Choroid plexus epithelial cell (primary cell): ENCODE measurements at regions not wholly inside any gene's neighbourhood (a gene's known extent, or its start where the extent isn't known, plus 50 kb on each side); places are given as distances from the start of the nearest gene placed in this dataset.

ENCODE experiments used
- DNase-seq: peaks from one replicate; pipeline ENCODE4 v3.0.0-alpha.2; 2010; ENCODE audit warnings: low read depth
- H3K4me3 ChIP-seq: 2 replicates; pipeline ENCODE4 v1.5.1; 2011; ENCODE audit warnings: low read depth, mild to moderate bottlenecking, control low read depth, low read length, moderate library complexity
- TF ChIP-seq, protein P1 (sequence below): conservative IDR thresholded peaks from 2 replicates; pipeline ENCODE4 v1.5.1; 2011; ENCODE audit warnings: low read depth, mild to moderate bottlenecking, control low read depth, inconsistent platforms, low read length, moderate library complexity

DNA sequence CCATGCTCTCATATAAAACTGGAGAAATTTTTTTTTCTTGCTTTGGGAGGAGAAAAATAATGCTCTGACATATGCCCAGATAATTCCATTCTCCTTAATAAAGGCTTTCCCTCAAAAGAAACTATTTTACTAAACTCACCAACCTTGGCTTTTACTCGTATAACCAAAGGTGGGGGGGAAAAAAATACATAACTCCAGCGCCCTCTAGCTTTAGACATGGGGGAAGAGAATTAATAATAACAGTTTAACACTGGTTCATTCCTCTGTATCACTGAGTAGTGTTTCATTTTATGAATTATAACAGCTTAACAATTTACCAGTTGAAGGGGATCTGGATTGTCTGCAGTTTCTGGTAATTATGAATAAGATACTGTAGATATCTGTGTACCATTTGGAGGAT, 1226.1 kb downstream of the GRIK2 start:
- H3K4me3 ChIP-seq, result no peak overlapping the region
- DNase-seq, result peak; percentile 17
- TF ChIP-seq, protein P1, sequence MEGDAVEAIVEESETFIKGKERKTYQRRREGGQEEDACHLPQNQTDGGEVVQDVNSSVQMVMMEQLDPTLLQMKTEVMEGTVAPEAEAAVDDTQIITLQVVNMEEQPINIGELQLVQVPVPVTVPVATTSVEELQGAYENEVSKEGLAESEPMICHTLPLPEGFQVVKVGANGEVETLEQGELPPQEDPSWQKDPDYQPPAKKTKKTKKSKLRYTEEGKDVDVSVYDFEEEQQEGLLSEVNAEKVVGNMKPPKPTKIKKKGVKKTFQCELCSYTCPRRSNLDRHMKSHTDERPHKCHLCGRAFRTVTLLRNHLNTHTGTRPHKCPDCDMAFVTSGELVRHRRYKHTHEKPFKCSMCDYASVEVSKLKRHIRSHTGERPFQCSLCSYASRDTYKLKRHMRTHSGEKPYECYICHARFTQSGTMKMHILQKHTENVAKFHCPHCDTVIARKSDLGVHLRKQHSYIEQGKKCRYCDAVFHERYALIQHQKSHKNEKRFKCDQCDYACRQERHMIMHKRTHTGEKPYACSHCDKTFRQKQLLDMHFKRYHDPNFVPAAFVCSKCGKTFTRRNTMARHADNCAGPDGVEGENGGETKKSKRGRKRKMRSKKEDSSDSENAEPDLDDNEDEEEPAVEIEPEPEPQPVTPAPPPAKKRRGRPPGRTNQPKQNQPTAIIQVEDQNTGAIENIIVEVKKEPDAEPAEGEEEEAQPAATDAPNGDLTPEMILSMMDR, result peak; percentile 47

DNA sequence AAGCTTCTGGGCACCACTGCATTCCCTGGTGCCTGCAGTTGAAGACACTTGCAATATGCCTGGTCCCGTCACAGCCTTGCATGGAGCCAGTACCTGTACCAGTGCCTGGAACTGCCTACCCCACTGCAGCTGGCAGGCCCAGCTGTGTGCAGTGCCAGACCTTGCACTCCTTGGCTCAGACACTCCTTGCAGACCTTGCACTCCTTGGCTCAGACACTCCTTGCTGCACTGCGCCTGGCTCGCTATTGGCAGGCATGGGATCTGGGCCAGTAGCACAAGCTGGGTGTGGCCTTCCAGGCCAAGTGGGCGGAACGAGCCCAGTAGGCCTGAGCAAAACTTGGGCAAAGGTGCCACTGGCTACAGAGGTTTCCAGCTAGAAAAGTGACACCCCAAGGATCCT, 1189.1 kb downstream of the GRIK2 start:
- H3K4me3 ChIP-seq, result no peak overlapping the region
- no peak for DNase-seq
- TF ChIP-seq, protein P1, result no peak

DNA sequence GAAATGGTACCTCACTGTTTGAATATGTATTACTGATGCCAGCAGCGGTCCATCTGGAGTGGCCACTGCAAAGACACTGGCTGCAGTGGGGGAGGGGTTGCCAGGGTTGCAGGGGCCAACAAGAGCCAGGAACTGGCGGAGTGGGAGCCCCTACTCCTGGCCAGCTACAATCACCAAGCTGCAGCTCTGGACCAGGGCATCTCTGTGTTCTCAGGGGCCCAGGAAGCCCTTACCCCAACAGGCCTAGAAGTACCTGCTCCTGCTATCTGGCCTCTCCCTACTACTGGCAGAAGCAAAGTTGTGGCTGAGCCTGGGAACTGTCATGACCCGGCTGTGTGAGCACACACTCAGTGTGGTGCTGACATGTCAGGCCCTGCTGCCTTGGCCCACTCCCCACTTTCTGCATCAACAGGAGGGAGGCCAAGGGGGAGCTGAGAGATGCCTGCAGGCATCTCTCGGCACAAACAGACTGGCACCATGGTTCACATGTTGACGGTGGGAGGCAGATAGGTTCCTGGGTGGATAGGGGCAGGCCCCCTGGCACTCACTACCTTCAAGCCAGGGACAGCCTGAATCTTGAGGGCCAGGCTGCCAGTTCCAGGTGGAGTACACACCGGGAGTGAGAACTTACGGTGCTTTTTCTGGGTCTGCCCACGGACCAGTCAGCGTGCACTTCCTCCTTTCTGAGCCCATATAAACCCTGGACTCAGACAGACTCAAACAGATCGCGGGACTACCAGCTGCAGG, 1188.0 kb downstream of the GRIK2 start:
- TF ChIP-seq, protein P1, result no peak
- DNase-seq, result no peak
- no peak overlapping the region for H3K4me3 ChIP-seq

DNA sequence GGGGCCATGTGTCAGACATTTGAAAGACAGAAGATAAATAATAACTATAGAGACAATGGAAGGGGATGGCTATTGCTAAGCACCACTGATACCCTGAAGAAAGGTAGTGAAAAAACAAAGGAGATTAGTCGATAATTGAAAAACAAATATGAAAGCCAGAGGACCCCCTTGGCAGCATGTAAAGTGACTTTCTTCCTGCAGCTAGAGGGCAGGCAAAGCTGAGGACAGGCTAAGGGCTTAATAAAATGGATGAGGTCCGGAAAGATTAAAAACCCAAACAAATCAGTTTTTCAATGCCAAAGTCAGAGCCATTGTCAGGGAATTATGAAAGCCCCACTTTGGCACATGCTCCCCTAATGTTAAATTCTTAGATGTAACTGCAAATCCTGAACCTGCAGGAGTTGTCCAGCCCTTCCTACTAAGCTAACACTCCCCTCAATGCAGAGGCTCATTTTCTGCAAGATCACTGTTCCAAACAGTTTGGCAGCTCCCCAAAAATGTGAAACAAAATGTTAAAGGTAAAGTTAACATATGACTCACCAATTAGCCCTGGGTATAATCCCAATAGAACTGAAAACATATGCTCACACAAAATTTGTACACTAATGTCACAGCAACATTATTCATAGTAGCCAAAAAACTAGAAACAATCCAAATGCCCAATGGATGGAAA, 1177.9 kb downstream of the GRIK2 start:
- DNase-seq, result peak; percentile 2
- TF ChIP-seq, protein P1, result no peak
- no peak overlapping the region for H3K4me3 ChIP-seq

DNA sequence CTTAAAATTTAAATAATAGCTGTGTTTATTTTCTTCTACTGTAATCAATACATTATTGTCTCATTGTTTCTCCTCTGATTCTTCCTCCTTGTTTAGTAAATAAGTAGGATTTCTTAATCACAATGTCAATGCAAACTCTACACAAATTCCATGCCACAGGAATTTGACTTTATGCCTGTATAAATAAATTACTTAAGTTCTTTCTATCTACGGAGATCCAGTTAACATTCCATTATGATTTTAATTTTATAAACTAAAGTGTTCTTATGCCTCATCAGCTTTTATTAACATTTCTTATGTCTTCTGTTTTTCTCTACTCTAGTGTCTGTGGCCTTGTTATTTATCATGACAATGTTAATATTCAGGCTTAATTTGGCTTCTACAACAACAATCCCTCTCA, 1169.2 kb downstream of the GRIK2 start:
- no peak for DNase-seq
- no peak overlapping the region for H3K4me3 ChIP-seq
- TF ChIP-seq, protein P1, result no peak

DNA sequence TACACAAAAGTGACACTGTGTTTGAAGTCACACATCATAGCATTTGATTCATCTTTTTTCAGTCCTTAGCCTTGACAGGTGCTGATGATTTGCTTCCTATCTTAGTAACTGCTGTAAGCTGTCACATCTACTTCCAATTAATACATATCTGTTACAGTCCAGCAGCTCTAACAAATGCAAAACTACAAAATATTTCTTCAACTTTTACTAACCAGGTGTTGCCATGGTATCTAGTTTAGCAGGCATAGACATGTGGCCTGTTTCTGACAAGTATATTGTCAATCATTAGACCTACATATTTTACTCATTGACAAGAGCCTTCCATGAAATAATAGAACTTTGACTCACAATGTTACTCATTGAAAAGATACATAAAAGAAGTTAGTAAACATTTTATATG, 1159.7 kb downstream of the GRIK2 start:
- no peak for DNase-seq
- H3K4me3 ChIP-seq, result no peak overlapping the region
- TF ChIP-seq, protein P1, result no peak

DNA sequence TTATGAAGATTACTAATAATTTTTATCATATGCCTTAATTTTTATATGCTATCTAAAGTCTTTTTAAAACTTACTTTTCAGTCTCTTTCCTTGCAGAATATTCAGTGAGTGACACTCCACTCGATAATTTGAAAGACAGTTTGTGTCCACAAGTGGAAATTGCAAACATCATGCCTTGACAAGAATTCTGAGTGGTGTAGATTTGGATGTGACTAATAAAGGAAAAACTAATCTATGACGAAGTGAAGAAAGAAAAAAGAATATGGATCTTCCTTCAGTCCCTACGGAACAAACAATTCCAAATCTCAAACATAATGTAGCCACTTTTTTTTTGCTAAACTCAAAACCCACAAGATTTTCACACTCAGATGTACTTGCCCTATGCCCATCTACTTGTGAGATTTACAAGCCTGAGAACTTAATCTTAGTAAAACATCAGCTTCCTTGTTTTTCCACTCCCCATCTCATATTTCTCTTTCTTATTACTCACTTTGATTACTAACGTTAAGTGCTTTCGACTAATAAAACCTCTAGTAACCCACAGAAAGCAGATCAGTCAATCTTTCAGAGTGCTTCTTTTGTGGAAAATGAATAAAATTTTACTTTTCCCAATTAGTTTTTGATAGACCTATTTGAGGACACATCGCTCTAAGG, 1155.8 kb downstream of the GRIK2 start:
- TF ChIP-seq, protein P1, result no peak
- DNase-seq, result no peak
- no peak overlapping the region for H3K4me3 ChIP-seq
